Lower lobe of right lung (tissue), 2 donors: ENCODE measurements at regions not wholly inside any gene's neighbourhood (a gene's known extent, or its start where the extent isn't known, plus 50 kb on each side); places are given as distances from the start of the nearest gene placed in this dataset.

ENCODE experiments used
- ATAC-seq, 2 donors: fragments of 200-7000 bp; cut with Tn5 transposase; one replicate each; pipeline ENCODE4 v1.9.1; 2020 to 2022; ENCODE audit warnings: mild to moderate bottlenecking in 2 of 2, moderate library complexity in 2 of 2
- DNase-seq: peaks from one replicate; pipeline ENCODE4 v3.0.0-alpha.2; 2020
- H3K27ac ChIP-seq: fragments of 200-600 bp; one replicate; pipeline ENCODE4 v1.8.0; 2022
- H3K27me3 ChIP-seq: fragments of 200-600 bp; one replicate; pipeline ENCODE4 v1.8.0; 2022; ENCODE audit warnings: low read depth
- H3K36me3 ChIP-seq: fragments of 200-600 bp; one replicate; pipeline ENCODE4 v1.8.0; 2022; ENCODE audit warnings: mild to moderate bottlenecking
- H3K4me1 ChIP-seq: fragments of 200-600 bp; one replicate; pipeline ENCODE4 v1.8.0; 2022
- H3K4me3 ChIP-seq: fragments of 200-600 bp; one replicate; pipeline ENCODE4 v1.8.0; 2022; ENCODE audit warnings: mild to moderate bottlenecking
- H3K9me3 ChIP-seq: fragments of 200-600 bp; one replicate; pipeline ENCODE4 v1.8.0; 2022
- intact Hi-C: fragments of 100-400 bp; cut with DNase I; formaldehyde crosslinking; loops from one replicate; pipeline ENCODE4 v1.11.0; 2022
- TF ChIP-seq, protein P1 (sequence below): fragments of 200-600 bp; IDR thresholded peaks from one replicate; pipeline ENCODE4 v1.8.0; 2022; ENCODE audit warnings: antibody characterized with exemption, mild to moderate bottlenecking
- donor health status: DM: no; HTN: yes; CAD: no; lungs with severe emphysema.

GRCh38 chr9:129309906-129310305, 131.8 kb upstream of the IER5L start:
- H3K36me3 ChIP-seq, result no peaks in the 10 kb centered on the region
- H3K4me3 ChIP-seq, result no peak overlapping the region
- H3K27me3 ChIP-seq, result no peaks in the 10 kb centered on the region
- DNase-seq (peak; percentile 20), ATAC-seq (no peak)
- no peak overlapping the region for H3K27ac ChIP-seq
- H3K9me3 ChIP-seq, result no peaks in the 10 kb centered on the region
- intact Hi-C loops, result no loop called here
- peaks cover 3% of the 10 kb centered on the region for H3K4me1 ChIP-seq
- TF ChIP-seq, protein P1, sequence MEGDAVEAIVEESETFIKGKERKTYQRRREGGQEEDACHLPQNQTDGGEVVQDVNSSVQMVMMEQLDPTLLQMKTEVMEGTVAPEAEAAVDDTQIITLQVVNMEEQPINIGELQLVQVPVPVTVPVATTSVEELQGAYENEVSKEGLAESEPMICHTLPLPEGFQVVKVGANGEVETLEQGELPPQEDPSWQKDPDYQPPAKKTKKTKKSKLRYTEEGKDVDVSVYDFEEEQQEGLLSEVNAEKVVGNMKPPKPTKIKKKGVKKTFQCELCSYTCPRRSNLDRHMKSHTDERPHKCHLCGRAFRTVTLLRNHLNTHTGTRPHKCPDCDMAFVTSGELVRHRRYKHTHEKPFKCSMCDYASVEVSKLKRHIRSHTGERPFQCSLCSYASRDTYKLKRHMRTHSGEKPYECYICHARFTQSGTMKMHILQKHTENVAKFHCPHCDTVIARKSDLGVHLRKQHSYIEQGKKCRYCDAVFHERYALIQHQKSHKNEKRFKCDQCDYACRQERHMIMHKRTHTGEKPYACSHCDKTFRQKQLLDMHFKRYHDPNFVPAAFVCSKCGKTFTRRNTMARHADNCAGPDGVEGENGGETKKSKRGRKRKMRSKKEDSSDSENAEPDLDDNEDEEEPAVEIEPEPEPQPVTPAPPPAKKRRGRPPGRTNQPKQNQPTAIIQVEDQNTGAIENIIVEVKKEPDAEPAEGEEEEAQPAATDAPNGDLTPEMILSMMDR, result no peak

GRCh38 chr9:129309041-129309430, 131.0 kb upstream of the IER5L start:
- intact Hi-C loops, result no loop called here
- Histone ChIP-seq H3K36me3 (no peaks in the 10 kb centered on the region), H3K27ac (no peak overlapping the region), H3K4me1 (no peaks in the 10 kb centered on the region), H3K4me3 (no peak overlapping the region), H3K27me3 (no peaks in the 10 kb centered on the region), H3K9me3 (no peaks in the 10 kb centered on the region)
- no peak for ATAC-seq
- peak; percentile 16 for DNase-seq
- TF ChIP-seq, protein P1, result no peak

GRCh38 chr9:129307227-129307970, 129.3 kb upstream of the IER5L start:
- intact Hi-C loops, result no loop called here
- no peak for ATAC-seq
- TF ChIP-seq, protein P1, result no peak
- H3K27ac ChIP-seq, result no peak overlapping the region
- no peak overlapping the region for H3K4me3 ChIP-seq
- peak; percentile 4 for DNase-seq
- H3K4me1 ChIP-seq, result no peaks in the 10 kb centered on the region
- no peaks in the 10 kb centered on the region for H3K27me3 ChIP-seq
- no peaks in the 10 kb centered on the region for H3K36me3 ChIP-seq
- H3K9me3 ChIP-seq, result no peaks in the 10 kb centered on the region

GRCh38 chr9:129306318-129306973, 128.4 kb upstream of the IER5L start:
- no peaks in the 10 kb centered on the region for H3K27me3 ChIP-seq
- H3K27ac ChIP-seq, result no peak overlapping the region
- intact Hi-C loops, result no loop called here
- DNase-seq (peak; percentile 23), ATAC-seq (no peak)
- H3K36me3 ChIP-seq, result no peaks in the 10 kb centered on the region
- H3K4me1 ChIP-seq, result no peaks in the 10 kb centered on the region
- TF ChIP-seq, protein P1, result no peak
- peaks cover 5% of the 10 kb centered on the region for H3K9me3 ChIP-seq
- no peak overlapping the region for H3K4me3 ChIP-seq

- intact Hi-C loops, result no loop called here
- H3K36me3 ChIP-seq, result no peaks in the 10 kb centered on the region
- no peaks in the 10 kb centered on the region for H3K27me3 ChIP-seq
- ATAC-seq (no peak), DNase-seq (peak; percentile 17)
- no peaks in the 10 kb centered on the region for H3K4me1 ChIP-seq
- H3K4me3 ChIP-seq, result no peak overlapping the region
- no peak overlapping the region for H3K27ac ChIP-seq
- peaks cover 5% of the 10 kb centered on the region for H3K9me3 ChIP-seq
- TF ChIP-seq, protein P1, result no peak
These were observed 127.2 kb upstream of the IER5L start for GRCh38 chr9:129305246-129305645.
